H1 (cell line): ENCODE measurements at regions not wholly inside any gene's neighbourhood (a gene's known extent, or its start where the extent isn't known, plus 50 kb on each side); places are given as distances from the start of the nearest gene placed in this dataset.

ENCODE experiments used
- CTCF ChIA-PET: fragments of 300-600 bp; sonication (Branson Sonifier 250); formaldehyde crosslinking; loops from one replicate; lab custom pipeline; 2021; ENCODE audit not compliant: partially characterized antibody; lab: Charles Lee
- POLR2A ChIA-PET: fragments of 300-600 bp; sonication (Branson Sonifier 250); formaldehyde crosslinking; loops from one replicate; lab custom pipeline; 2021; ENCODE audit warnings: inconsistent platforms; ENCODE audit not compliant: partially characterized antibody; lab: Charles Lee
- DNase-seq, 2 experiments: peaks; one replicate each; pipeline versions ENCODE4 v3.0.0 to v3.0.0-alpha.2; 2010 to 2022; ENCODE audit warnings: low spot score in 2 of 2, low read depth in 1 of 2, mixed read lengths in 1 of 2
- FAIRE-seq: peaks from 2 replicates; lab custom pipeline; 2011; peaks lifted over from hg19 to GRCh38; lab: Jason Lieb, UNC
- H2AFZ ChIP-seq: 2 replicates; pipeline ENCODE4 v1.8.1; 2012; ENCODE audit warnings: low read length, inconsistent platforms
- H2AK5ac ChIP-seq: 2 replicates; pipeline ENCODE4 v1.6.1; 2013; ENCODE audit warnings: low read depth, low read length
- H2BK120ac ChIP-seq: replicated peaks from 2 replicates; pipeline ENCODE3; 2013; ENCODE audit warnings: low read depth, low read length, inconsistent platforms
- H2BK12ac ChIP-seq: 2 replicates; pipeline ENCODE4 v1.6.1; 2013; ENCODE audit warnings: low read depth, low read length
- H2BK15ac ChIP-seq: 2 replicates; pipeline ENCODE4 v1.6.1; 2013; ENCODE audit warnings: low read length
- H2BK20ac ChIP-seq: 2 replicates; pipeline ENCODE4 v1.6.1; 2013; ENCODE audit warnings: low read length
- H2BK5ac ChIP-seq: 2 replicates; pipeline ENCODE4 v1.6.1; 2013; ENCODE audit warnings: low read depth, low read length
- H3K14ac ChIP-seq: 2 replicates; pipeline ENCODE4 v1.6.1; 2013; ENCODE audit warnings: inconsistent platforms; ENCODE audit not compliant: insufficient read length
- H3K18ac ChIP-seq: 2 replicates; pipeline ENCODE4 v1.6.1; 2013; ENCODE audit warnings: low read length; ENCODE audit errors: extremely low read depth
- H3K23ac ChIP-seq: 2 replicates; pipeline ENCODE4 v1.6.1; 2013; ENCODE audit warnings: inconsistent platforms; ENCODE audit not compliant: insufficient read length
- H3K23me2 ChIP-seq: 2 replicates; pipeline ENCODE4 v1.6.1; 2013; ENCODE audit warnings: low read depth, low read length
- H3K27ac ChIP-seq: 2 replicates; pipeline ENCODE4 v1.6.1; 2011; ENCODE audit warnings: low read depth, low read length, inconsistent platforms
- H3K27me3 ChIP-seq, 4 experiments: replicated peaks in 1 of 4; 1 replicate in 1 of 4; 2 replicates in 3 of 4; pipeline versions ENCODE4 v1.6.1 to v1.8.1; 2011 to 2013; ENCODE audit warnings: low read length in 3 of 4, mild to moderate bottlenecking in 3 of 4, inconsistent platforms in 2 of 4, mixed read lengths in 2 of 4, moderate library complexity in 1 of 4; ENCODE audit not compliant: control insufficient read depth in 3 of 4, insufficient read depth in 3 of 4; ENCODE audit errors: extremely low read depth in 1 of 4
- H3K36me3 ChIP-seq, 4 experiments: 2 replicates each; pipeline versions ENCODE4 v1.6.1 to v1.8.1; 2011 to 2013; ENCODE audit warnings: mild to moderate bottlenecking in 4 of 4, low read length in 3 of 4, moderate library complexity in 2 of 4, control low read depth in 1 of 4, inconsistent platforms in 1 of 4; ENCODE audit not compliant: insufficient read depth in 4 of 4, control insufficient read depth in 2 of 4
- H3K4ac ChIP-seq: replicated peaks from 2 replicates; pipeline ENCODE3; 2013; ENCODE audit warnings: low read length, low read depth, mixed read lengths, inconsistent platforms; ENCODE audit not compliant: insufficient read length
- H3K4me1 ChIP-seq, 4 experiments: replicated peaks in 1 of 4; 1 replicate in 1 of 4; 2 replicates in 3 of 4; pipeline versions ENCODE4 v1.6.1 to v1.8.1; 2011 to 2013; ENCODE audit warnings: low read length in 3 of 4, inconsistent platforms in 2 of 4, mixed read lengths in 1 of 4; ENCODE audit not compliant: insufficient read depth in 4 of 4, control insufficient read depth in 3 of 4
- H3K4me2 ChIP-seq, 2 experiments: 2 replicates each; pipeline versions ENCODE4 v1.6.1 to v1.8.1; 2011 to 2013; ENCODE audit warnings: low read depth in 2 of 2, low read length in 2 of 2, control low read depth in 1 of 2, inconsistent platforms in 1 of 2, mild to moderate bottlenecking in 1 of 2; ENCODE audit not compliant: insufficient read depth in 1 of 2
- H3K4me3 ChIP-seq, 4 experiments: fragments of 200-600, 300-600 bp in 1 of 4; sonication (generic), shearing (Covaris generic), sonication (Bioruptor Twin) in 1 of 4; 2 replicates each; pipeline versions ENCODE4 v1.5.1 to v1.8.1; 2011 to 2016; ENCODE audit warnings: low read length in 4 of 4, low read depth in 3 of 4, control low read depth in 2 of 4, inconsistent platforms in 2 of 4, mild to moderate bottlenecking in 2 of 4, mixed read lengths in 1 of 4, moderate library complexity in 1 of 4; ENCODE audit not compliant: insufficient read depth in 2 of 4; ENCODE audit errors: extremely low read depth in 1 of 4
- H3K56ac ChIP-seq: replicated peaks from 2 replicates; pipeline ENCODE3; 2013; ENCODE audit warnings: low read depth, mild to moderate bottlenecking, mixed read lengths, low read length, inconsistent platforms; ENCODE audit not compliant: insufficient read length
- H3K79me1 ChIP-seq: 2 replicates; pipeline ENCODE4 v1.6.1; 2013; ENCODE audit warnings: low read depth, low read length, control low read depth
- H3K79me2 ChIP-seq, 2 experiments: 2 replicates each; pipeline versions ENCODE4 v1.6.1 to v1.8.1; 2012 to 2013; ENCODE audit warnings: low read length in 2 of 2, mild to moderate bottlenecking in 2 of 2, inconsistent platforms in 1 of 2; ENCODE audit not compliant: insufficient read depth in 2 of 2, control insufficient read depth in 1 of 2
- H3K9ac ChIP-seq, 4 experiments: replicated peaks in 1 of 4; 1 replicate in 1 of 4; 2 replicates in 3 of 4; pipeline versions ENCODE4 v1.6.1 to v1.8.1; 2011 to 2013; ENCODE audit warnings: low read depth in 3 of 4, low read length in 3 of 4, control low read depth in 2 of 4, mild to moderate bottlenecking in 2 of 4, moderate library complexity in 2 of 4, inconsistent platforms in 1 of 4; ENCODE audit errors: extremely low read depth in 1 of 4
- H3K9me3 ChIP-seq, 2 experiments: 2 replicates each; pipeline versions ENCODE4 v1.6.1 to v1.8.1; 2012 to 2013; ENCODE audit warnings: mild to moderate bottlenecking in 2 of 2, moderate library complexity in 2 of 2, control low read depth in 1 of 2, inconsistent platforms in 1 of 2, low read depth in 1 of 2, low read length in 1 of 2, mixed read lengths in 1 of 2; ENCODE audit not compliant: insufficient read depth in 2 of 2
- H4K20me1 ChIP-seq, 2 experiments: replicated peaks in 1 of 2; 2 replicates each; pipeline versions ENCODE3 to v1.8.1; 2011 to 2013; ENCODE audit warnings: inconsistent platforms in 2 of 2, low read length in 2 of 2, mild to moderate bottlenecking in 1 of 2; ENCODE audit not compliant: insufficient read depth in 2 of 2, control insufficient read depth in 1 of 2
- H4K5ac ChIP-seq: 2 replicates; pipeline ENCODE4 v1.6.1; 2013; ENCODE audit warnings: low read length, low read depth, mixed read lengths, inconsistent platforms; ENCODE audit not compliant: insufficient read length
- H4K8ac ChIP-seq: 2 replicates; pipeline ENCODE4 v1.8.0; 2013; ENCODE audit warnings: mild to moderate bottlenecking, moderate library complexity, low read length, inconsistent platforms; ENCODE audit not compliant: insufficient read depth; ENCODE audit errors: extremely low read depth
- H4K91ac ChIP-seq: replicated peaks from 2 replicates; pipeline ENCODE3; 2013; ENCODE audit warnings: low read length, mixed read lengths, inconsistent platforms; ENCODE audit not compliant: insufficient read length
- CREB1 ChIP-seq: IDR thresholded peaks from 2 replicates; pipeline ENCODE4 v1.6.1; 2012; ENCODE audit warnings: inconsistent platforms
- KDM4A ChIP-seq: IDR thresholded peaks from one replicate; pipeline ENCODE4 v1.7.1; 2012; ENCODE audit warnings: low read depth, mild to moderate bottlenecking, moderate library complexity, low read length, inconsistent platforms; ENCODE audit not compliant: severe bottlenecking
- POLR2A ChIP-seq, 2 experiments: IDR thresholded peaks; 1 replicate in 1 of 2; 2 replicates in 1 of 2; pipeline ENCODE4 v1.6.1; 2011; ENCODE audit warnings: low read depth in 2 of 2, low read length in 2 of 2, mild to moderate bottlenecking in 2 of 2; ENCODE audit errors: control extremely low read depth in 1 of 2
- TBP ChIP-seq: IDR thresholded peaks from 2 replicates; pipeline ENCODE4 v1.6.1; 2011; ENCODE audit warnings: low read depth, low read length, improper control_type of control experiment
- TCF12 ChIP-seq: IDR thresholded peaks from 2 replicates; pipeline ENCODE4 v1.6.1; 2011; ENCODE audit warnings: low read depth, mild to moderate bottlenecking, low read length
- WGBS, 2 experiments: shearing (Covaris generic) in 1 of 2; methylation state at CpG; one replicate each; pipeline versions ENCODE4 v1.1.6 to v1.1.7; 2013 to 2015; ENCODE audit warnings: low lambda C conversion rate in 2 of 2, mixed read lengths in 2 of 2, inconsistent platforms in 1 of 2, low coverage in 1 of 2, missing lambda C conversion rate in 1 of 2; ENCODE audit not compliant: insufficient replicate concordance in 2 of 2, insufficient coverage in 1 of 2, insufficient read length in 1 of 2; ENCODE audit errors: extremely low coverage in 1 of 2, missing lambda C conversion rate in 1 of 2; 5-methylcytosine and 5-hydroxymethylcytosine counted together
- TF ChIP-seq, protein P1 (sequence below): IDR thresholded peaks from 2 replicates; pipeline ENCODE4 v1.6.1; 2012; ENCODE audit warnings: inconsistent platforms
- TF ChIP-seq, protein P2 (sequence below): IDR thresholded peaks from 2 replicates; pipeline ENCODE4 v1.6.1; 2011; ENCODE audit warnings: low read length, improper control_type of control experiment

DNA sequence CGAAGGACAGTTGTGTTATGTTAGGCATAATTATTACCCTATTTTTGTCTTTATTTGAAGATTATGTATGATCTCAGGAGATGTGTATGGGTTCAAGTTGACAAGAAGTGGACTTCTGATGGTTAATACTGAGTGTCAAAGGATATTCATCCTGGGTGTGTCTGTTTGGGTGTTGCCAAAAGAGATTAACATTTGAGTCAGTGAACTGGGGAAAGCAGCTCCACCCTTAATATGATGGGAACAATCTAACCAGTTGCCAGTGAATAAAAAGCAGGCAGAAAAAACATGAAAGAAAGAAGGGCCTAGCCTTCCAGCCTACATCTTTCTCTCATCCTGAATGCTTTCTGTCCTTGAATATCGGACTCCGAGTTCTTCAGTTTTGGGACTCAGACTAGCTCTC, 332.6 kb downstream of the DTHD1 start:
- FAIRE-seq (no peak), DNase-seq (no peak)
- no peak overlapping the region for H3K9ac ChIP-seq
- ChIA-PET POLR2A (no interaction called here), CTCF (no interaction called here)
- no peak overlapping the region for H2BK5ac ChIP-seq
- no peak overlapping the region for H2BK20ac ChIP-seq
- no peaks in the 10 kb centered on the region for H3K79me1 ChIP-seq
- H3K27me3 ChIP-seq = no peaks in the 10 kb centered on the region
- no peak overlapping the region for H3K27ac ChIP-seq
- H4K91ac ChIP-seq = no peak overlapping the region
- TF ChIP-seq, protein P1, sequence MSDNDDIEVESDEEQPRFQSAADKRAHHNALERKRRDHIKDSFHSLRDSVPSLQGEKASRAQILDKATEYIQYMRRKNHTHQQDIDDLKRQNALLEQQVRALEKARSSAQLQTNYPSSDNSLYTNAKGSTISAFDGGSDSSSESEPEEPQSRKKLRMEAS = no peak
- TF ChIP-seq POLR2A (IDR thresholded peaks at IDR 0.05; ENCODE audit: control extremely low read depth in 1 of 2, low read depth in 2 of 2, low read length in 2 of 2) (no peak), TCF12 (no peak), KDM4A (no peak), TBP (no peak), CREB1 (no peak)
- TF ChIP-seq, protein P2, sequence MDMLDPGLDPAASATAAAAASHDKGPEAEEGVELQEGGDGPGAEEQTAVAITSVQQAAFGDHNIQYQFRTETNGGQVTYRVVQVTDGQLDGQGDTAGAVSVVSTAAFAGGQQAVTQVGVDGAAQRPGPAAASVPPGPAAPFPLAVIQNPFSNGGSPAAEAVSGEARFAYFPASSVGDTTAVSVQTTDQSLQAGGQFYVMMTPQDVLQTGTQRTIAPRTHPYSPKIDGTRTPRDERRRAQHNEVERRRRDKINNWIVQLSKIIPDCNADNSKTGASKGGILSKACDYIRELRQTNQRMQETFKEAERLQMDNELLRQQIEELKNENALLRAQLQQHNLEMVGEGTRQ = no peak
- no peak overlapping the region for H2BK12ac ChIP-seq
- no peaks in the 10 kb centered on the region for H4K20me1 ChIP-seq
- H3K23me2 ChIP-seq = no peaks in the 10 kb centered on the region
- H2BK15ac ChIP-seq = no peak overlapping the region
- H2AK5ac ChIP-seq = no peak overlapping the region
- H3K14ac ChIP-seq = no peak overlapping the region
- H3K23ac ChIP-seq = no peak overlapping the region
- 0 out of 4 replicates have a peak, but pooled peaks cover 0 to 2% of the 10 kb centered on the region in 2 experiments for H3K9me3 ChIP-seq
- H3K56ac ChIP-seq = no peak overlapping the region
- no peaks in the 10 kb centered on the region for H3K36me3 ChIP-seq
- H3K4me1 ChIP-seq = no peaks in the 10 kb centered on the region
- H3K4me2 ChIP-seq = no peak overlapping the region
- H4K5ac ChIP-seq = no peak overlapping the region
- H3K4me3 ChIP-seq = no peak overlapping the region
- 98% methylated on average over 3 of the region's 3 CpGs; no CpG with 5 or more reads in 1 of the 2 experiments for WGBS, 2 experiments
- no peaks in the 10 kb centered on the region for H3K79me2 ChIP-seq
- no peak overlapping the region for H2AFZ ChIP-seq
- H3K4ac ChIP-seq = no peak overlapping the region
- no peak overlapping the region for H4K8ac ChIP-seq
- H2BK120ac ChIP-seq = no peak overlapping the region
- no peak overlapping the region for H3K18ac ChIP-seq
